GM12873 (cell line): ENCODE measurements at regions not wholly inside any gene's neighbourhood (a gene's known extent, or its start where the extent isn't known, plus 50 kb on each side); places are given as distances from the start of the nearest gene placed in this dataset.

Experiments
- TF ChIP-seq, protein P1 (sequence below): IDR thresholded peaks from 2 replicates; pipeline ENCODE4 v1.5.1; 2012; ENCODE audit warnings: low read depth, mild to moderate bottlenecking, moderate library complexity, low read length, control low read depth; ENCODE audit not compliant: insufficient read depth; ENCODE audit errors: missing control alignments

- TF ChIP-seq, protein P1, sequence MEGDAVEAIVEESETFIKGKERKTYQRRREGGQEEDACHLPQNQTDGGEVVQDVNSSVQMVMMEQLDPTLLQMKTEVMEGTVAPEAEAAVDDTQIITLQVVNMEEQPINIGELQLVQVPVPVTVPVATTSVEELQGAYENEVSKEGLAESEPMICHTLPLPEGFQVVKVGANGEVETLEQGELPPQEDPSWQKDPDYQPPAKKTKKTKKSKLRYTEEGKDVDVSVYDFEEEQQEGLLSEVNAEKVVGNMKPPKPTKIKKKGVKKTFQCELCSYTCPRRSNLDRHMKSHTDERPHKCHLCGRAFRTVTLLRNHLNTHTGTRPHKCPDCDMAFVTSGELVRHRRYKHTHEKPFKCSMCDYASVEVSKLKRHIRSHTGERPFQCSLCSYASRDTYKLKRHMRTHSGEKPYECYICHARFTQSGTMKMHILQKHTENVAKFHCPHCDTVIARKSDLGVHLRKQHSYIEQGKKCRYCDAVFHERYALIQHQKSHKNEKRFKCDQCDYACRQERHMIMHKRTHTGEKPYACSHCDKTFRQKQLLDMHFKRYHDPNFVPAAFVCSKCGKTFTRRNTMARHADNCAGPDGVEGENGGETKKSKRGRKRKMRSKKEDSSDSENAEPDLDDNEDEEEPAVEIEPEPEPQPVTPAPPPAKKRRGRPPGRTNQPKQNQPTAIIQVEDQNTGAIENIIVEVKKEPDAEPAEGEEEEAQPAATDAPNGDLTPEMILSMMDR = no peak
Measured at GRCh38 chr3:110650741-110651140, 420.9 kb upstream of the NECTIN3 start.

- TF ChIP-seq, protein P1 = no peak
Measured at GRCh38 chr3:110654843-110655502, 416.6 kb upstream of the NECTIN3 start.

- TF ChIP-seq, protein P1 = no peak
Measured at GRCh38 chr3:110656394-110657025, 415.1 kb upstream of the NECTIN3 start.

GRCh38 chr3:110664148-110664547 is 407.5 kb upstream of the NECTIN3 start:
- TF ChIP-seq, protein P1 = no peak

- TF ChIP-seq, protein P1 = no peak
Measured at GRCh38 chr3:110666495-110666894, 405.1 kb upstream of the NECTIN3 start.

- TF ChIP-seq, protein P1 = no peak
Measured at GRCh38 chr3:110667216-110667615, 404.4 kb upstream of the NECTIN3 start.

DNA sequence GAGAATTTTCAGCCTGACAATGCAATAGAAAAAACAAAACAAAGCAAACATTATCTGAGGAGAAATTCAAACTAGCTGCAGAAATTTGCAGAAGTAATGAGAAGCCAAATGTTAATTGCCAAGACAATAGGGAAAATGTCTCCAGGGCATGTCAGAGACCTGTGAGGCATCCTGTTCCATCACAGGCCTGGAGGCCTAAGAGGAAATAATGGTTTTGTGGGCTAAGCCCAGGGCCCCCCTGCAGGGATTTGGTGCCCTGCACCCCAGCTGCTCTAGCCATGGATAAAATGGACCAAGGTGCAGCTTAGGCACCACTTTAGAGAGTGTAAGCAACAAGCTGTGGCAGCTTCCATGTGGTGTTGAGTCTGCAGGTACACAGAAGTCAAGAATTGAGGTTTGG is 401.2 kb upstream of the NECTIN3 start:
- TF ChIP-seq, protein P1 = no peak
